SK-N-MC (cell line): ENCODE measurements at regions not wholly inside any gene's neighbourhood (a gene's known extent, or its start where the extent isn't known, plus 50 kb on each side); places are given as distances from the start of the nearest gene placed in this dataset.
A peak's percentile ranks its signal among the peaks of the same experiment; 100 is the strongest.

Experiments used
- DNase-seq: peaks from one replicate; pipeline ENCODE4 v3.0.0-alpha.2; 2011; ENCODE audit warnings: low read depth, low spot score
- H3K27ac ChIP-seq: fragments of 200-600 bp; sonication (generic); 2 replicates; pipeline ENCODE4 v1.5.1; 2016; ENCODE audit warnings: mixed run types
- H3K36me3 ChIP-seq: fragments of 200-600 bp; sonication (generic); 2 replicates; pipeline ENCODE4 v1.6.1; 2017; ENCODE audit warnings: antibody characterized with exemption, low read length, mixed read lengths; ENCODE audit not compliant: insufficient read depth
- H3K4me3 ChIP-seq: fragments of 200-600 bp; sonication (generic); 2 replicates; pipeline ENCODE4 v1.5.1; 2016
- H3K9ac ChIP-seq: fragments of 200-600 bp; sonication (generic); 2 replicates; pipeline ENCODE4 v1.8.0; 2017; ENCODE audit warnings: mixed run types, mixed read lengths; ENCODE audit not compliant: insufficient read length
- H3K9me3 ChIP-seq: fragments of 200-600 bp; sonication (generic); 2 replicates; pipeline ENCODE4 v1.6.1; 2017; ENCODE audit warnings: low read depth, mild to moderate bottlenecking, antibody characterized with exemption, low read length, moderate library complexity, mixed read lengths
- EZH2 ChIP-seq: fragments of 200-600 bp; sonication (generic); IDR thresholded peaks from one replicate; pipeline ENCODE4 v1.6.1; 2017; ENCODE audit warnings: antibody characterized with exemption
- FOXP2 ChIP-seq: optimal IDR thresholded peaks from 2 replicates; pipeline ENCODE3; 2011; ENCODE audit warnings: mild to moderate bottlenecking, moderate library complexity; ENCODE audit not compliant: insufficient read depth; ENCODE audit errors: extremely low read length, control extremely low read depth
- POLR2AphosphoS5 ChIP-seq: IDR thresholded peaks from 2 replicates; pipeline ENCODE4 v1.6.1; 2012; ENCODE audit warnings: mild to moderate bottlenecking, low read depth, low read length, borderline replicate concordance

GRCh38 chr4:3644849-3645627, 112.8 kb upstream of the LRPAP1 start:
- DNase-seq = no peak

GRCh38 chr4:3643518-3644433, 111.6 kb upstream of the LRPAP1 start:
- Histone ChIP-seq H3K9me3 (no peaks in the 10 kb centered on the region), H3K9ac (no peak overlapping the region), H3K4me3 (no peak overlapping the region), H3K27ac (no peak overlapping the region), H3K36me3 (no peaks in the 10 kb centered on the region)
- TF ChIP-seq POLR2AphosphoS5 (no peak), EZH2 (no peak), FOXP2 (no peak)
- DNase-seq = no peak

More at GRCh38 chr4:3644849-3645627, 112.8 kb upstream of the LRPAP1 start:
- H3K36me3 ChIP-seq = no peaks in the 10 kb centered on the region
- H3K9ac ChIP-seq = no peak overlapping the region
- no peak overlapping the region for H3K4me3 ChIP-seq
- no peak overlapping the region for H3K27ac ChIP-seq
- TF ChIP-seq EZH2 (peak; percentile 83), FOXP2 (no peak)
- no peaks in the 10 kb centered on the region for H3K9me3 ChIP-seq

GRCh38 chr4:3642806-3643517, 110.7 kb upstream of the LRPAP1 start:
- no peaks in the 10 kb centered on the region for H3K9me3 ChIP-seq
- H3K27ac ChIP-seq = no peak overlapping the region
- TF ChIP-seq EZH2 = no peak
- no peak for TF ChIP-seq FOXP2
- no peak for TF ChIP-seq POLR2AphosphoS5
- H3K36me3 ChIP-seq = no peaks in the 10 kb centered on the region
- H3K4me3 ChIP-seq = no peak overlapping the region
- no peak for DNase-seq
- no peak overlapping the region for H3K9ac ChIP-seq

- no peak for TF ChIP-seq FOXP2
- no peak for TF ChIP-seq POLR2AphosphoS5
- TF ChIP-seq EZH2 = no peak
- no peak for DNase-seq
- no peaks in the 10 kb centered on the region for H3K9me3 ChIP-seq
- H3K36me3 ChIP-seq = no peaks in the 10 kb centered on the region
- H3K4me3 ChIP-seq = no peak overlapping the region
- H3K27ac ChIP-seq = no peak overlapping the region
- no peak overlapping the region for H3K9ac ChIP-seq
Measured at GRCh38 chr4:3642056-3642630, 109.9 kb upstream of the LRPAP1 start.

GRCh38 chr4:3641501-3641900, 109.3 kb upstream of the LRPAP1 start:
- H3K27ac ChIP-seq = no peak overlapping the region
- no peaks in the 10 kb centered on the region for H3K36me3 ChIP-seq
- no peak for DNase-seq
- no peak overlapping the region for H3K4me3 ChIP-seq
- no peak overlapping the region for H3K9ac ChIP-seq
- TF ChIP-seq POLR2AphosphoS5 = no peak
- no peak for TF ChIP-seq EZH2
- TF ChIP-seq FOXP2 = no peak
- no peaks in the 10 kb centered on the region for H3K9me3 ChIP-seq

GRCh38 chr4:3640587-3640962, 108.4 kb upstream of the LRPAP1 start:
- H3K4me3 ChIP-seq = no peak overlapping the region
- no peak for DNase-seq
- H3K27ac ChIP-seq = no peak overlapping the region
- no peaks in the 10 kb centered on the region for H3K36me3 ChIP-seq
- no peak overlapping the region for H3K9ac ChIP-seq
- TF ChIP-seq EZH2 (no peak), POLR2AphosphoS5 (no peak), FOXP2 (no peak)
- no peaks in the 10 kb centered on the region for H3K9me3 ChIP-seq

GRCh38 chr4:3639613-3640586, 107.7 kb upstream of the LRPAP1 start:
- no peak for DNase-seq
- TF ChIP-seq POLR2AphosphoS5 = no peak
- TF ChIP-seq EZH2 = no peak
- no peak for TF ChIP-seq FOXP2
- Histone ChIP-seq H3K9me3 (no peaks in the 10 kb centered on the region), H3K9ac (no peak overlapping the region), H3K4me3 (no peak overlapping the region), H3K27ac (no peak overlapping the region), H3K36me3 (no peaks in the 10 kb centered on the region)
